IPS-18a (cell line): ENCODE measurements at regions not wholly inside any gene's neighbourhood (a gene's known extent, or its start where the extent isn't known, plus 50 kb on each side); places are given as distances from the start of the nearest gene placed in this dataset.

ENCODE experiments used
- H3K27ac ChIP-seq: one replicate; pipeline ENCODE4 v1.5.1; 2013; ENCODE audit warnings: low read length
- H3K27me3 ChIP-seq: one replicate; pipeline ENCODE4 v1.6.1; 2013; ENCODE audit warnings: mild to moderate bottlenecking, low read length; ENCODE audit not compliant: control insufficient read depth, insufficient read depth
- H3K36me3 ChIP-seq: one replicate; pipeline ENCODE4 v1.6.1; 2013; ENCODE audit warnings: low read depth, low read length; ENCODE audit not compliant: control insufficient read depth
- H3K4me1 ChIP-seq: one replicate; pipeline ENCODE4 v1.6.1; 2013; ENCODE audit warnings: low read depth, low read length; ENCODE audit not compliant: control insufficient read depth
- H3K4me3 ChIP-seq: one replicate; pipeline ENCODE4 v1.5.1; 2013; ENCODE audit warnings: low read length
- H3K9ac ChIP-seq: one replicate; pipeline ENCODE4 v1.6.1; 2013; ENCODE audit warnings: mild to moderate bottlenecking, low read length, moderate library complexity
- H3K9me3 ChIP-seq: one replicate; pipeline ENCODE4 v1.6.1; 2013; ENCODE audit warnings: low read depth, low read length; ENCODE audit not compliant: control insufficient read depth

DNA sequence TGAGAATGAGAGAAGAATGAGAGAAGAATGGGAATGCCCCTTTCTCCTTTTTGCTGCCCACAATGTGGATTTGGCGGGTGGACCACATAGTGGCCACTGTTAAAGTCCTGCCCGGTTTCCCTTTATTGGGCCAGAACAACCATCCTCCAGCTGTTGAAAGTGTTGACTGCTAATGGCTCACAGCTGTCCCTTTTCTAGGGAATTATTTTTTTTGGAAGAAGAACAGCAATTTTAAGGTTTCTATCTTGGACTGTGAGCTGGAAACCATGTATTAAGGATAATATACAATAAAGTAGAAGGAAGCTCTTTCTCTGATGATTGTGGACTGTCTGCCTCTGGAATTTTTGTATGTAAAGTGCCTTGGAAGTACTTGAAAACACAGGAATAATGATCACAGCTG, 185.9 kb downstream of the DMRT2 start:
- no peak overlapping the region for H3K27ac ChIP-seq
- no peaks in the 10 kb centered on the region for H3K27me3 ChIP-seq

DNA sequence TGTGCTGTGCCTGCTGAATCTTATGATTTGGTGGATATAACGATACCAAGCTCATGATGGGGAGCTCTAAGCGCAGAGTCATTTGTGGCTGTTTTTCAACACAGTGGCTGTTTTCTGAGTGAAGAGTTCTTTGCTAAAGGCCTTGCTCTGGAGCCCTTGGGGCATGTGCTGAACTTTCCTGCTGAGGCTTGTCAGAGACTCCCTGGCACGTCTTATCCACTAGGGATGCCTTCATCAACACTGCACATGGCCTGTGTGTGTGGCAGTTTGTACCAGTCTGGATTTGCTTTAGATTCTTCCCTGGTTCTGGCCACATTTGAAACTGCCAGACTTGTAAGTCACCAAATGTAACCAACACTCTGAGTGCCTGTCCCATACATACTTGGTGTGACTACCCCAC, 188.2 kb downstream of the DMRT2 start:
- H3K27ac ChIP-seq = no peak overlapping the region
- H3K9ac ChIP-seq = no peak overlapping the region

More for the DNA sequence above, 185.9 kb downstream of the DMRT2 start:
- Histone ChIP-seq H3K4me3 (no peak overlapping the region), H3K4me1 (no peaks in the 10 kb centered on the region), H3K9me3 (no peaks in the 10 kb centered on the region), H3K36me3 (no peaks in the 10 kb centered on the region), H3K9ac (no peak overlapping the region)

DNA sequence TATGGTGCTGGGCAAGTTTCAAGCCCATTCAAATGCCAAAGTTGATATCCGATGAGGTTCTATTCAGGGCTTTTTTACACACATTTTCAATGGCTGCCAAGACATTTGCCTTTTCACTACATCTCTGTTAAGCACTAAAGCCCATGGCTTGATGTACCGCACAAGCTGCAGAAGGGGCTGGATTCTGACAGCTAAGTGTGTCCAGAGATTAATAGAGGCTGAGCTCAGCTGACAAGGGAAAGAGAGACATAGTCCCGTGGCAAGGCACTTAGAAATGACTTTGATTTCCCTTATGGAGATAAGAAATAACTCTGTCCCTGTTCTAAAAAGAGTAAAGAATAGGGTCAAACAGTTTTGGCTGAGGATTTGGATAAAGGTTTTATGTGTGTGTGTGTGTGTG, 198.6 kb downstream of the DMRT2 start:
- Histone ChIP-seq H3K27ac (no peak overlapping the region), H3K4me1 (no peaks in the 10 kb centered on the region), H3K27me3 (no peaks in the 10 kb centered on the region), H3K36me3 (no peaks in the 10 kb centered on the region), H3K4me3 (no peak overlapping the region), H3K9ac (no peak overlapping the region), H3K9me3 (no peaks in the 10 kb centered on the region)

More for the DNA sequence above, 188.2 kb downstream of the DMRT2 start:
- H3K4me3 ChIP-seq = no peak overlapping the region
- H3K36me3 ChIP-seq = no peaks in the 10 kb centered on the region
- no peaks in the 10 kb centered on the region for H3K27me3 ChIP-seq
- no peaks in the 10 kb centered on the region for H3K4me1 ChIP-seq
- no peaks in the 10 kb centered on the region for H3K9me3 ChIP-seq

DNA sequence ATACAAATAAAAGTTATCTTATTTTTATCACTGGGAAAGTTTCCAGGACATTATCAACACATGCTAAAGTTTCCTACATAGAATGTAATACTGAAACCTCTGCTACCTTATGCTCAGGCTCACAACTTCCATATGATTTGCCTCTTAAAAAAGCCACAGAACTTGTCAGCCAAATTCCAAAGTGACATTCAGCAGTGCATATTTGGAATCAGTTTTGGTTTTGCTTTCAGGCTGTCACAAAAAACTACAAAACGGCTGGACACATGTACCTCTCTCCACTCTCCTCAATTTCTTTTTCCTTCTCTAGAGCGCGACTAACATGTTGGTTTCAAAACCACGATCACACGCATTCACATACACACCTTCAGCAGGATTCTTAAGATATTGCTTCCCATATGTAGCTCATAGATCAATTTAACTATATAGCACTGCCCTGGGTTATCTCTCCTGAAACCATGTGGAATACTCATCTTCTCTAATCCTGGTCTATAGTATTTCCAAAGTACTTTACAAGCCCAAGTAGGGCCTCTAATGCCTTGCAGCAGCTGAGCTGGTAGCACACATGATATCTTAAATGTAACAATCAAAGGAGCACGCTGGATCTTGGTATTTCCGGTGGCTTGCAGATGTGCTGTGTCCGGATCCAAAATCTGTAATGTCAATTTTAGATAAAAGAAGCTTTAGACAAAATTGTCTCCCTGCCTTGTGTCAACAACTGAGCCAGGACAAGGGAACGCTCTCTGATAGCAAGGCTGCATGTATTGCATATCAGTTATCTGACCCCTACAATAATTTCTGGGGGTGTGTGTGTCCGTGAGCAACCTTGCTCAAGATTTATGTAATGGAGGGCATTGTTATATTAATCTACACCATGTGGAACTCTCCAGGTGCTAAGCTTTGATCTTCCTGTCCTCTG, 203.2 kb downstream of the DMRT2 start:
- no peaks in the 10 kb centered on the region for H3K27me3 ChIP-seq
- no peaks in the 10 kb centered on the region for H3K36me3 ChIP-seq
- H3K9me3 ChIP-seq = no peaks in the 10 kb centered on the region
- no peak overlapping the region for H3K4me3 ChIP-seq
- no peak overlapping the region for H3K27ac ChIP-seq
- H3K9ac ChIP-seq = no peak overlapping the region
- no peaks in the 10 kb centered on the region for H3K4me1 ChIP-seq

DNA sequence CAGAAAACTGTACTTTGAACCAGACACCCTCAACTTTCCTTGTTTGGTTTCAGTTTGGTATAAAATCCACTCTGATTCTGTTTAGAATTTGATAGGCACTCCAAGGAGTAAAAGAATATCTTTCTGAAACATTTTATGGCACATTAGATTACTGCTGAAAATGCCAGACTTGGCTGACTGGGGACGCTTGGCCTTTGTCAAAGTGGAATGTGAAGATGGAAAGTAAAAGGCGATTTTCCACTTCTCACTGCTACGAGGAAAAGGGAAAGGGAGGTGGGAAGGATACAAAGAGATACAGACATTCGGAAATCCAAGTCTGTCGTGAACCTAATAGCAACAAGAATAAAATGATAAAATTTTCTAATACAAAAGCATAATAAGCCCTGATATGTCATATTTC, 203.9 kb downstream of the DMRT2 start:
- H3K36me3 ChIP-seq = no peaks in the 10 kb centered on the region
- no peaks in the 10 kb centered on the region for H3K4me1 ChIP-seq
- no peaks in the 10 kb centered on the region for H3K9me3 ChIP-seq
- no peak overlapping the region for H3K27ac ChIP-seq
- H3K9ac ChIP-seq = no peak overlapping the region
- H3K27me3 ChIP-seq = no peaks in the 10 kb centered on the region
- H3K4me3 ChIP-seq = no peak overlapping the region

DNA sequence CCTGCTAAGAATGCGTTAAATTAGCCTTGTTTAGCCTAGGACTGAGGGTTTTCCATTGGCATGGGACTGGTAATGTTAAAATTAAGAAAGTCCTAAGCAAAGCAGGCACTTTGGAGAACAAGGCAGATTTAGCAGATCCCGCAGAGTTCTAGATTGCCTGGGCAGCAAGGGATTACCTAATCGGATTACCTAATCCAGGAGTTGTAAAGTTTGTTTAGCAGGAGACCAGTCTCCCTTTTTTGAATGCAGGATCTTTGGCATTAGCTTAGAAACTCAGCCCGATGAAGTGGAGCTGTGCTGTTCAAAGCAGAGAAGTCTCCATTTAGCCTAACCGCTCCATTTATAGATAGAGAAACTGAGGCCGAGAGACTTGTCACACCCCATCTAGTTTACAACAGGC, 206.0 kb downstream of the DMRT2 start:
- H3K27me3 ChIP-seq = no peaks in the 10 kb centered on the region
- H3K4me1 ChIP-seq = no peaks in the 10 kb centered on the region
- H3K9ac ChIP-seq = no peak overlapping the region
- no peaks in the 10 kb centered on the region for H3K36me3 ChIP-seq
- no peak overlapping the region for H3K27ac ChIP-seq
- no peaks in the 10 kb centered on the region for H3K9me3 ChIP-seq
- H3K4me3 ChIP-seq = no peak overlapping the region

DNA sequence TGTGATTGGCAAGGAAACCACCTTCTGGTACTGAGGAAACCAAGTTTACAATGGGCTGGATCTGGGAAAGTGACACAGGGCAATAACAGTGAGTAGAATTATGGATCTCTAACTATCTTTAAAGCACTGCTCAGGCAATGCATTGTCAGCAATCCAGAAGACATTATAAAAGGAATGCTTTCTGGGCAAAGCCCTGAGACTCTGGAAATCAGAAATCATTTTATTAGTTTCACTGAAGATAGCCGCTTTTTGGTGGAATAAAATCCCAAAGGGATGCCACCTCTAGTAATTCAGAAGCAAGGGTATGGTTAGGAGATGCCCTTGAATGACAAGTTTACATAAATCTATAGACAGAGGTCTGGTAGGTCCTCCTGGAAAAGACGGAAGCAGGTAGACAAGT, 211.1 kb downstream of the DMRT2 start:
- H3K27me3 ChIP-seq = no peaks in the 10 kb centered on the region
- H3K36me3 ChIP-seq = no peaks in the 10 kb centered on the region
- no peaks in the 10 kb centered on the region for H3K9me3 ChIP-seq
- H3K27ac ChIP-seq = no peak overlapping the region
- no peak overlapping the region for H3K9ac ChIP-seq
- H3K4me3 ChIP-seq = no peak overlapping the region
- no peaks in the 10 kb centered on the region for H3K4me1 ChIP-seq

DNA sequence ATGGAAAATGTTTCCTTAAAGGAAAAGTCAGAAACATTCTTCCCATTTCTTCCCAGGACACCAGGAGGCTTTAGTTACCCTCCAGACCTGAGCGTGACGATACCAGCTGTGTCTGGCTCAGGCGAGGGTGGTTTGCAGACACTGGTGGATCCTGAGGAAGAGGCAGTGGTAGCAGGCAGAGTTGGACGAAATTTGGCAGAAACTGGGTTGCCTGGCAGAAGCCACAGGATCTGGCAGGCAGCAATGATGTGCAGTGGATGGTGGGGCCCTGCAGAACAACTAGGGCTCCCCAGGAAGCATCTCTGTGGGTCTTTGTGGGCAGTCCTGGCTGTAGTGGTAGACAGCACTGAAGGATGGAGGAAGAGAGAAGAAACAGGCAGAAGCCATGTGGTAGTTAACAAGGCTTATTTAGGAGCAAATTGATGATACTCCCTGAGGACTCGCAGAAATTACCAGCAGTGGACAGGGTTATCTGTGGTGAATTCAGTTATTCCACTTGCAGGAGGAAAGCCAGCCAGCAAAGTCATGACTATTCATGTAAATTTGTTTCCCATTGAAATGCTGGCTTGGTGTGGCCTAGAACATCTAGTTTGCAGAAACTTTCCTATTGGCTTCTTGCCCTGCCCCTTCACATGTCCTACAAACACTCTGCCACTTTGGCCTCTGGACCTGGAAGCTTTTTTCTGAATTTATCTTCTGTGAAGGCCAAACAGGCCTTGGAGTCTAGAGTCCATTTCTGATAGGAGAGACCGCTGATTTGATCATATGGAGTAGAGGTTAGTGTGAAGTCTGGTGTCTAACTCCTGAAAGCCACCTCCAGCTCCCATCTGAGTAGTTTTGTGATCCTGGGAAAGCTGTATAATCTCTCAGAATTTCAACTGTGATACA, 212.0 kb downstream of the DMRT2 start:
- Histone ChIP-seq H3K4me3 (no peak overlapping the region), H3K27me3 (no peaks in the 10 kb centered on the region), H3K9ac (no peak overlapping the region), H3K4me1 (no peaks in the 10 kb centered on the region), H3K9me3 (no peaks in the 10 kb centered on the region), H3K27ac (no peak overlapping the region), H3K36me3 (no peaks in the 10 kb centered on the region)

DNA sequence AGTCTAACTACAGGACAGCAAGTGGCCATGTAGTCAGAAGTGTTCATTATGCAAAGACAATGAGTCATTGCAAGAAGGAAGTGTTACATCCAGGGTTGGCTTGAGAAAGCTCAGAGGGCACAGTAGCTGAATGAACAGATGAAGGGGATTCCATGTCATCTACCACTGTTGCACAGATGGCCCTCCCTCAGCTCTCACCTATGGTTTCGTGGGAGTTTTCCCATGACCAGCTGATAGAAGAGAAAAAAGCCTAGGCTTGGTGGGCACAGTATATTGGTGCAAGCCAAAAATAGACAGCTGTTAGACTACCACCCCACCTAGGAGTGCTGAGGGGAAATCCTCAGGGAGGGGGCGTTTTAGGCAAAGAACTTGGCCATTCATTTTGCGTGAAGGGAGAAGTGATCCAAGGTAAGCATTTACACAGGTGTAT, 217.0 kb downstream of the DMRT2 start:
- H3K9me3 ChIP-seq = no peaks in the 10 kb centered on the region
- no peaks in the 10 kb centered on the region for H3K36me3 ChIP-seq
- H3K4me1 ChIP-seq = no peaks in the 10 kb centered on the region
- H3K27me3 ChIP-seq = no peaks in the 10 kb centered on the region
- H3K27ac ChIP-seq = no peak overlapping the region
- H3K4me3 ChIP-seq = no peak overlapping the region
- H3K9ac ChIP-seq = no peak overlapping the region

DNA sequence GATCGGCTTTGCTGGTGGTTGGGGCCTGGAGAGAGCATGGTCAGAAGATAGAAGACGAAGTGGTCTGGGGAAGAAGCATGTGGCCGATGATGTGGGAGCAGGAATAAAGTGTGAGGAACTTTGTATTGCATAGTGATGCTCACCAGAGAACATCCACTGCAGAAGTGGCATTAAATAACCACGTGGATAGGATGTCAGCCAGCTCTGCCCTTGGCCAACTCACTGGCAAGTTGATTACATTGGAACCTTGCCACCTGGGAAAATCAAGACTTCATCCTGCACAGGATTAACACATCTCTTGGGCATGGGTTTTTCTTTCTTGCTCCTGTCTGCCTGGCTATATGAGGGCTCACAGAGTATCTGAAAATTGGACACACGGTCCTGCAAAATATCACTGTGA, 217.4 kb downstream of the DMRT2 start:
- Histone ChIP-seq H3K4me3 (no peak overlapping the region), H3K27me3 (no peaks in the 10 kb centered on the region), H3K27ac (no peak overlapping the region), H3K36me3 (no peaks in the 10 kb centered on the region), H3K4me1 (no peaks in the 10 kb centered on the region), H3K9ac (no peak overlapping the region), H3K9me3 (no peaks in the 10 kb centered on the region)

DNA sequence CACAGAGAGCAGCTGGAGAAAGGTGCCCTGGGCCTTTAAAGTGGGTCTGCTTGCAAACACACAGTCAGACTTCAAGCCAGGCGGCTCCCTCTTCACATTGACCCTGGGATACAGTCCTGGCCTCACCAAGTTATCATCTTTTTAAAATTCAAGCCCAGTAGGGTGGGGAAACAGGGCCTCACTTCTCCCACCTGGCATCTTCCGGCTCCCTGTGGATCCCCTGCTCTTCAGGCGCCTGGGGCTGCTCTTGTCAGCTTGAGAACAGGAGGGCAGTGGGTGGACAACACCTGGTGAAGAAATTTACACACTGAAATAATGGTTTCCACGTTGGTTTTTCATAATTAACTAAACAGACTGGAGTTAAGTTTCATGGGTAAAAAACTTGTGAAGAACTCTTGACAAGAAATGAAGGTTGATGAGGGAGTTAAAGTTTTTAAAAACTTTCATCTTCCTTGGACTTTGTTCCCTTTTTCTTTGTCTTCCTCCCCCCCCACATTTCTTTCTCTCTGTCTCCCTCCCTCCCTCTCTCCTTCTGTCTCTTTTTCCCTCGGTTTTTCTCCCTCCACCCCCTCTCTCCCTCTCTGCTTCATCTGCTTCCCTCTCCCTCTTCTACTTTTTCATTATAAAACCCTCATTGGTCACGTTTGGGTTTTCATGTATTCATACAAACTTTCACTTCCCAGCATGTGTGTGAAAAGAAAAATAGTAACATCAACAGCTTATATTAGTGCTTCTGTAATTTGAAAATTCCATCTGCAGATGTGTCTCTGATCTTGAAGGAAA, 219.6 kb downstream of the DMRT2 start:
- Histone ChIP-seq H3K9me3 (no peaks in the 10 kb centered on the region), H3K27me3 (no peaks in the 10 kb centered on the region), H3K9ac (no peak overlapping the region), H3K36me3 (no peaks in the 10 kb centered on the region), H3K27ac (no peak overlapping the region), H3K4me1 (no peaks in the 10 kb centered on the region), H3K4me3 (no peak overlapping the region)
